ENCODE measurements at regions not wholly inside any gene's neighbourhood (a gene's known extent, or its start where the extent isn't known, plus 50 kb on each side); places are given as distances from the start of the nearest gene placed in this dataset.

DNA sequence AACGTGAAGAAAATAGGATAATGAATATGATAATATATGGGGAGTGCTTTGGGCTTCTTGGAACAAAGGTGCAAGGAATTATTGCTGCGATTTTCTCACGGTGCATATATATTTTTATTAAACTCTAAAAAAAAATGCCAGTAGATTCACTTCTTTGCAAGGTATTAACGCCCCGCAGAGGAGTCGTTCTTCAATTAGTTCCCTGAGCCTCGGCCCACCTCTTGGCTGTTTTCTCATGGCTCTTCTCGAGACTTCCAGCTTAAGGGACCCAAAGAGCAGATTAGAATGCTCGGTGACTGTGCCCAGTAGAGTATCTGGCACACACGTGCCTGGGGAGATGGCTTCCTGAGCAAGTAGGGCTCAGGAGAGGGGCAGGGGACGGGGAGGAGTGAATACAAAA lies 367.4 kb downstream of the MID1IP1 start:
- DNase-seq (no peak), ATAC-seq (no peak)
- intact Hi-C loops (cut with DNase I), result loop anchor here in 1 of 10 donors (10.0 kb wide), 1 partner anchor 76 kb away; no protein-coding TSS in a partner anchor
- 89 to 98% methylated on average over 11 of the region's 11 CpGs for WGBS, 2 donors
- no peaks in the 10 kb centered on the region for H3K9me3 ChIP-seq
- no peaks in the 10 kb centered on the region for H3K36me3 ChIP-seq
- no peak overlapping the region for H3K4me3 ChIP-seq
- no peaks in the 10 kb centered on the region for H3K4me1 ChIP-seq
- TF ChIP-seq, protein P1, sequence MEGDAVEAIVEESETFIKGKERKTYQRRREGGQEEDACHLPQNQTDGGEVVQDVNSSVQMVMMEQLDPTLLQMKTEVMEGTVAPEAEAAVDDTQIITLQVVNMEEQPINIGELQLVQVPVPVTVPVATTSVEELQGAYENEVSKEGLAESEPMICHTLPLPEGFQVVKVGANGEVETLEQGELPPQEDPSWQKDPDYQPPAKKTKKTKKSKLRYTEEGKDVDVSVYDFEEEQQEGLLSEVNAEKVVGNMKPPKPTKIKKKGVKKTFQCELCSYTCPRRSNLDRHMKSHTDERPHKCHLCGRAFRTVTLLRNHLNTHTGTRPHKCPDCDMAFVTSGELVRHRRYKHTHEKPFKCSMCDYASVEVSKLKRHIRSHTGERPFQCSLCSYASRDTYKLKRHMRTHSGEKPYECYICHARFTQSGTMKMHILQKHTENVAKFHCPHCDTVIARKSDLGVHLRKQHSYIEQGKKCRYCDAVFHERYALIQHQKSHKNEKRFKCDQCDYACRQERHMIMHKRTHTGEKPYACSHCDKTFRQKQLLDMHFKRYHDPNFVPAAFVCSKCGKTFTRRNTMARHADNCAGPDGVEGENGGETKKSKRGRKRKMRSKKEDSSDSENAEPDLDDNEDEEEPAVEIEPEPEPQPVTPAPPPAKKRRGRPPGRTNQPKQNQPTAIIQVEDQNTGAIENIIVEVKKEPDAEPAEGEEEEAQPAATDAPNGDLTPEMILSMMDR (IDR thresholded peaks at IDR 0.05), result no peak
- H3K27ac ChIP-seq, result no peak overlapping the region
- peaks cover 0 to 30% (median 0%) of the 10 kb centered on the region in 7 donors for H3K27me3 ChIP-seq

GRCh38 chrX:39169976-39170375 lies 368.7 kb downstream of the MID1IP1 start:
- TF ChIP-seq, protein P1 (IDR thresholded peaks at IDR 0.05), result no peak
- 85 to 91% methylated on average over 1 of the region's 1 CpG for WGBS, 2 donors
- no peak overlapping the region for H3K27ac ChIP-seq
- ATAC-seq (no peak), DNase-seq (no peak)
- H3K4me3 ChIP-seq, result no peak overlapping the region
- H3K9me3 ChIP-seq, result no peaks in the 10 kb centered on the region
- intact Hi-C loops (cut with DNase I), result loop anchor here in 1 of 10 donors (10.0 kb wide), 1 partner anchor 75 kb away; no protein-coding TSS in a partner anchor
- H3K27me3 ChIP-seq, result peaks cover 0 to 16% (median 0%) of the 10 kb centered on the region in 7 donors
- H3K4me1 ChIP-seq, result peaks cover 0 to 3% (median 0%) of the 10 kb centered on the region in 9 donors
- no peaks in the 10 kb centered on the region for H3K36me3 ChIP-seq

GRCh38 chrX:39170464-39170863 lies 369.2 kb downstream of the MID1IP1 start:
- intact Hi-C loops (cut with DNase I), result no loop called here
- DNase-seq (no peak), ATAC-seq (no peak)
- TF ChIP-seq, protein P1 (IDR thresholded peaks at IDR 0.05), result no peak
- WGBS, 2 donors, result 86 to 92% methylated on average over 3 of the region's 3 CpGs
- H3K27ac ChIP-seq, result no peak overlapping the region
- H3K4me1 ChIP-seq, result peaks cover 0 to 3% (median 0%) of the 10 kb centered on the region in 9 donors
- peaks cover 0 to 16% (median 0%) of the 10 kb centered on the region in 7 donors for H3K27me3 ChIP-seq
- H3K9me3 ChIP-seq, result no peaks in the 10 kb centered on the region
- no peak overlapping the region for H3K4me3 ChIP-seq
- no peaks in the 10 kb centered on the region for H3K36me3 ChIP-seq

- Histone ChIP-seq H3K4me3 (no peak overlapping the region), H3K27ac (no peak overlapping the region), H3K4me1 (peaks cover 0 to 3% (median 0%) of the 10 kb centered on the region in 9 donors), H3K9me3 (no peaks in the 10 kb centered on the region), H3K36me3 (no peaks in the 10 kb centered on the region), H3K27me3 (peaks cover 0 to 16% (median 0%) of the 10 kb centered on the region in 7 donors)
- DNase-seq (no peak), ATAC-seq (no peak)
- WGBS, 2 donors, result 95 to 99% methylated on average over 3 of the region's 3 CpGs
- intact Hi-C loops (cut with DNase I), result no loop called here
- TF ChIP-seq, protein P1 (IDR thresholded peaks at IDR 0.05), result no peak
Measured at GRCh38 chrX:39171686-39172085, 370.4 kb downstream of the MID1IP1 start.

All from heart right ventricle (tissue), 16 donors.